ENCODE measurements at regions not wholly inside any gene's neighbourhood (a gene's known extent, or its start where the extent isn't known, plus 50 kb on each side); places are given as distances from the start of the nearest gene placed in this dataset.

DNA sequence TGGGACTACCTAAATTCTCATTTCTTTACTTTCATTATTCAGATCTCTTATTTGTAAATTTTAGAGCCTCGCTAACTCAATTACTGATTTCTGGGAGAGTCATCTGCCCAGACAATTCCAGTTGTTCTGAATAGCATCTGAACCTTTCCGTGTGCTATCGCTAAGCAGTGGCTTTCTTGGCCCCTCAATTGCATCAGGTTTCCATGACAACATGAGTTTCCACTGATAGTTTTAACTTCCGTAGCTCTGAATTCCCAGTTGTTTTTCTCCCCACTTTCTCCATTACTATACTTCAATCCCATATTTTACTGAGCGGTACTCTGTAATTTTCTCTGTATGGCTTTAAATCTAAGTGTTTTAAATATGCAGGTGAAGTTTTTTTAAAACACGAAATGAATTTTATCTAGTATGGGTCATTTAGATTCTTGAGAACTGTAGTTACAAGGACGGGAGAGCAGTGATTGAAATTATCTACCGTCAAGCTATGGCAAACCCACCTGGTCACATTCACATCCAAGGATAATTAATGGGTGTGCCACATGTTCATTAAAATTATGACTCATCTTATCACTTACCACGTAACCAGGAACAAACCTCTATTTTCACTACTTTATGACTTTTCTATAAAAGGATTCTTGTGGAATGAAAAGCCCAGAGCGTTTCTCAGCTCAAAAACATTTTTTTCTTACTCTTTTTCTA is 223.5 kb upstream of the PCSK5 start:
- no peak for DNase-seq (ENCODE audit: low read depth)
- H3K4me3 ChIP-seq (ENCODE audit: low read depth, low read length): no peak overlapping the region
- TF ChIP-seq, protein P1, sequence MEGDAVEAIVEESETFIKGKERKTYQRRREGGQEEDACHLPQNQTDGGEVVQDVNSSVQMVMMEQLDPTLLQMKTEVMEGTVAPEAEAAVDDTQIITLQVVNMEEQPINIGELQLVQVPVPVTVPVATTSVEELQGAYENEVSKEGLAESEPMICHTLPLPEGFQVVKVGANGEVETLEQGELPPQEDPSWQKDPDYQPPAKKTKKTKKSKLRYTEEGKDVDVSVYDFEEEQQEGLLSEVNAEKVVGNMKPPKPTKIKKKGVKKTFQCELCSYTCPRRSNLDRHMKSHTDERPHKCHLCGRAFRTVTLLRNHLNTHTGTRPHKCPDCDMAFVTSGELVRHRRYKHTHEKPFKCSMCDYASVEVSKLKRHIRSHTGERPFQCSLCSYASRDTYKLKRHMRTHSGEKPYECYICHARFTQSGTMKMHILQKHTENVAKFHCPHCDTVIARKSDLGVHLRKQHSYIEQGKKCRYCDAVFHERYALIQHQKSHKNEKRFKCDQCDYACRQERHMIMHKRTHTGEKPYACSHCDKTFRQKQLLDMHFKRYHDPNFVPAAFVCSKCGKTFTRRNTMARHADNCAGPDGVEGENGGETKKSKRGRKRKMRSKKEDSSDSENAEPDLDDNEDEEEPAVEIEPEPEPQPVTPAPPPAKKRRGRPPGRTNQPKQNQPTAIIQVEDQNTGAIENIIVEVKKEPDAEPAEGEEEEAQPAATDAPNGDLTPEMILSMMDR (IDR thresholded peaks at IDR 0.05; ENCODE audit: insufficient read depth, low read length): no peak

DNA sequence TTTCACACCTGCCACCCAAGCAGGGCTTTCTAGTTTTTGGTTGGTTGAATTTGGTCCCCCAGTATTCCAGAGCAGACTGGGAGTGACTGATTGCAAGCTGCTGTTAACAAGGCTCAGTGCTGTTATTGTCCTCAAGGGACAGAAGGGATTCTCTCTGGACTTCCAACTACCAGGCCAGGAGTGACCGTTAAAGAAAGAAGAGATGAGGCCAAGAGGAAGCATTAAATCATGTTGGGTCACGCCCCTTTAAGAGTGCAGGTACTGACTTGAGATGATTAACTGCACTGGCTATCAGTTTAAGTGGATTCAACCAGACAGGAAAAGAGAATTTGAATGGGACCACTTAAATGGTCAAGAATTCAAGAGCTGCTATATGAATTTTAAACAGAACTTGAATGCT is 220.8 kb upstream of the PCSK5 start:
- DNase-seq (ENCODE audit: low read depth): no peak
- TF ChIP-seq, protein P1 (IDR thresholded peaks at IDR 0.05; ENCODE audit: insufficient read depth, low read length): no peak
- H3K4me3 ChIP-seq (ENCODE audit: low read depth, low read length): no peak overlapping the region

DNA sequence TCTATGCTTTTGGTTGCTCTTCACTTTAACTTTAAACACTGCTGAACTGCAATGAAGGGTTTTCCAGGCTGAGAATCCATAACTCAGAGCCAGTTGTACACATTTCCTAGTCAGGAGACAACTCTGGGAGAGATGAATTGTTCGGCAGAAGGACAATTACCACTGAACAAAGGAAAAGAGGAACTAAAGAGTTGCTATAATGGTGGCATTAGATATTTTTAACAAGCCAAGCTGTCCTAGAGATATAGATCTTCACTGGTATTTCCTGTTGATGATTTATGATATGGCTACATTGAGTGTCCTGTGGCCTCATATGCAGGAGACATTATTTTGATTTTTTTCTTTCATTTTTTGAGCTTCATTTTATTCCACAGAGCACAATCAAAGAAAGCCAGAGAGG is 219.1 kb upstream of the PCSK5 start:
- no peak overlapping the region for H3K4me3 ChIP-seq (ENCODE audit: low read depth, low read length)
- no peak for DNase-seq (ENCODE audit: low read depth)
- TF ChIP-seq, protein P1 (IDR thresholded peaks at IDR 0.05; ENCODE audit: insufficient read depth, low read length): no peak

DNA sequence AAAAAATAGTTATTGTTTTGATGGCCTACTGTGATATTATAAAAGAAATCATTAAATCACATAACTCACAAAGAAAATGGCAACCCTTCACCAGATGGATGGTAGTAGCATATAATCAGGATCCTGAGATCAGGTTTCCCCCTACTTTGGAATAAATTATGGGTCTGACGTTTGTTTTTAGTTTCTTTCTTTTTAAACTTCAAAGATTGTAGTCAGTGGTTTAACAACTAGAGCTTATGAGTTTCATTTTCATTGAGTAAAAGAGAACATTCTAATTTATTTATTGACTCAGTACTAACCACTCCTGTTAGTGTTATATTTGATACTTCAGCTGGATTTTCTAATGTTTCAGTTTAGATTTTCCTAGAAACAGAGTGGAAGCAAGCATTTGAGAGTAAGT is 218.0 kb upstream of the PCSK5 start:
- H3K4me3 ChIP-seq (ENCODE audit: low read depth, low read length): no peak overlapping the region
- TF ChIP-seq, protein P1 (IDR thresholded peaks at IDR 0.05; ENCODE audit: insufficient read depth, low read length): no peak
- DNase-seq (ENCODE audit: low read depth): no peak

DNA sequence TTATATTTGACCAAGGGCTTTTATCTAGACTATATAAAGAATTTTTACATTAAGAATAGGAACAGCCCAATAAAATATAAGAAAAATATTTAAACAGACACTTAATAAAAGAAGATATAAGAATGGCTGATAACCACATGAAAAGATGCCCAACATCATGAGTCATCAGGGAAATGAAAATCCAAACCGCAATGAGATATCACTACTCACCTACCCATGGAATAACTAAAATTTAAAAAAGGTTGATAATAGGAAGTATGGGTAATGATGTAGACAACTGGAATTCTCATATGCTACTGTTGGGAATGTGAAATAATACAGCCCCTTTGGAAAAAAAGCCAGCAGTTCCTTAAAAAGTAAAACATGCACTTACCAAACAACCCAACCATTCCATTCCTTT is 206.9 kb upstream of the PCSK5 start:
- TF ChIP-seq, protein P1 (IDR thresholded peaks at IDR 0.05; ENCODE audit: insufficient read depth, low read length): no peak
- no peak for DNase-seq (ENCODE audit: low read depth)
- H3K4me3 ChIP-seq (ENCODE audit: low read depth, low read length): no peak overlapping the region

DNA sequence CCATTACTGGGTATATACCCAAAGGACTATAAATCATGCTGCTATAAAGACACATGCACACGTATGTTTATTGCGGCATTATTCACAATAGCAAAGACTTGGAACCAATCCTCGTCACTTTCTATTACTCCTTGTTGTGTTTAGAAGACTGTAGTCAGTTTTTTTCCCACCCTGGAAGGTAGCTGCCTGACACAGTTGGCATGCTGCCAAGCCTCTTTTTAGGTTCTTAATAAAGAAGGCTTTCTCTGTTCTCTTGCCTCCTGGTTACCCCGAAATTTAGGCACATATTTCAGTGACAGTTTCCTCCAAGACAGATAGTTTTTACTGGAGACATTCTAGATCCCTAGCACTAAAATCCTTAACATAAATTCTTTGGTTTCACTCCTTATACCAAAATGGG is 205.4 kb upstream of the PCSK5 start:
- no peak for DNase-seq (ENCODE audit: low read depth)
- H3K4me3 ChIP-seq (ENCODE audit: low read depth, low read length): no peak overlapping the region
- TF ChIP-seq, protein P1 (IDR thresholded peaks at IDR 0.05; ENCODE audit: insufficient read depth, low read length): no peak

Data from fibroblast of the aortic adventitia (primary cell).